Pons (tissue), 1 donor: ENCODE measurements at regions not wholly inside any gene's neighbourhood (a gene's known extent, or its start where the extent isn't known, plus 50 kb on each side); places are given as distances from the start of the nearest gene placed in this dataset.

Source experiments
- DNase-seq: peaks from one replicate; pipeline ENCODE4 v3.0.0-alpha.2; 2016; ENCODE audit warnings: low spot score

GRCh38 chr15:31510057-31510456 lies 183.4 kb downstream of the KLF13 start:
- DNase-seq: no peak

DNA sequence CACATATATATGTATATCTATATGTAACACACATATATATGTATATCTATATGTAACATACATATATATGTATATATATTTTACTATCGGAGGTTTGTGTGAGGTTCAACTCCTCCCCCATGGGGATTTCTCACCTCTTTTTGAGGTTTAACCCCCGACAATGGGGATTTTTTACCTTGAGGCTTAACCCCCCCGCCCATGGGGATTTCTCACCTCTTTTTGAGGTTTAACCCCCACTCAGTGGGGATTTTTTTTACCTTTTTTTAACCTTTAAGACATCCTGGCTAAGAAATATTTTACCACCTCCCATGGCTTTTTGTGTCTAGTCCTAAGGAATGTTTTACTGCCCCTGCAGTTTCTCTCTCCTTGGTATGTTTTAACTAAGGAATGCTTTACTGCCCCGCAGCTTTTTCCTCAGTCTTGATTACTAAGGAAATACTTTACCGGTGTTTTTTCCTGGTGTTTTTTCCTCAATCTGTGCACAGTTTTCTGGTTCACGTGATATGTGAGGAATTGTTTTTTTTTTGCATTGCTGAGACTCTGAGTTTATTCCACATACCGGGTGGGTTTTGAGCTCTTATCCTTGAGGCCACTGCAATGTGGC lies 185.2 kb downstream of the KLF13 start:
- no peak for DNase-seq

DNA sequence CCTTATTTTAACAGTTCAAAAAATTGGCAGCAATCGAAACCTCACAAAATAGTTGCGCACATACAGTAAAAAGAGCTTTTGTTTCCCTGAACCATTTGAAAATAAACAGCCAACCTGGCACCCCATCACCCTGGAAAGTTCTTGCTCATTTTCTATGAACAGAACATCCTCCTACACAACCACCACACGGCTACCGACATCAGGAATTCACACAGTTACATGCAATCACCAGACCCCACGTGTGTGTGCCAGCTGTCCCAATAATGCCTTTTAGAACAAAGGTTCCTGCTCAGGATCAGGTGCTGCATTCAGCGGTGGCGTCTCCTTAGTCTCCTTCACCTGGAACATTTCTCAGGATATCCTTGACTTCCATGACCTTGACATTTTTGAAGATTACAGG lies 186.5 kb downstream of the KLF13 start:
- DNase-seq: no peak

- no peak for DNase-seq
Observed at GRCh38 chr15:31516440-31516839, 189.8 kb downstream of the KLF13 start.

DNA sequence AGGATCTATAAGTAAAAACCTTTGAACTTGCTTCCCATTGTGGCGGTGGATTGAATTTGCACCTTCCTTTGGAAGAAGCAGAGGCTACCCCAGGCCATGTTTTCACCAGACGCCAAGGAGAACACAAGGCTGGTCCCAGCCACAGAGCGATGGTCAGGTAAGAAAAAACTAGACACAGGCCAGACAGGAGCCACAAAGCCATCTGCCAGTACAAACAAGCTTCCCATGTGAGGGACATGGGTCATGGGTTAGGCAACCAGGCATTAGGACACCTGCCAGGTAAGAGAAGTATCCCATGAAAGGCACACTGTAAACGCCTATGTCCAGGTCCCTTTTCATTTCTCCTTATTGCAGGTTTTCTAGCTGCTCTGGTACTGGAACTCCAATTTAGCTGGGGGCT lies 190.2 kb downstream of the KLF13 start:
- no peak for DNase-seq

DNA sequence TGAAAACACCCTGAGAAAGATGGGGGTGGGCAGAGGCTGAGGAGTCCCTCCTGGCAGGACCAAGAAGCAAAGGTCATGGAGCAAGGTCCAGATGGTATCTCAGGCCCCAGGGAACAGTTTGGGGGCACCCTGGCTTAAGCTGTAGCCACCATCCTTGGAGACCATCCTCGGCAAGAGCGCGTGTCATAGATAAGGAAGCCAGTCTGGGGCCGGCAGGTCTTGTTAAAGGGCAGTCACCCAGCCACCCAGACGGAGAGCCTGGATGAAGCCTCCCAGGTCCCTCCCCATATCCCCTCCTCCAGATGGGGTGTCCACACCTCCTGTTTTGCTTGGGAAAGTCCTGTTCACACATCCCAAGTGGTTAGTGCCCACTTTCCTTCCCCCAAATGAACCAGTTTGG lies 191.1 kb downstream of the KLF13 start:
- no peak for DNase-seq

GRCh38 chr15:31522028-31522427 lies 195.4 kb downstream of the KLF13 start:
- DNase-seq: no peak

GRCh38 chr15:31523027-31523654 lies 196.5 kb downstream of the KLF13 start:
- no peak for DNase-seq

GRCh38 chr15:31523655-31524049 lies 197.0 kb downstream of the KLF13 start:
- DNase-seq: no peak

- DNase-seq: no peak
Observed at GRCh38 chr15:31525185-31525695, 198.6 kb downstream of the KLF13 start.

DNA sequence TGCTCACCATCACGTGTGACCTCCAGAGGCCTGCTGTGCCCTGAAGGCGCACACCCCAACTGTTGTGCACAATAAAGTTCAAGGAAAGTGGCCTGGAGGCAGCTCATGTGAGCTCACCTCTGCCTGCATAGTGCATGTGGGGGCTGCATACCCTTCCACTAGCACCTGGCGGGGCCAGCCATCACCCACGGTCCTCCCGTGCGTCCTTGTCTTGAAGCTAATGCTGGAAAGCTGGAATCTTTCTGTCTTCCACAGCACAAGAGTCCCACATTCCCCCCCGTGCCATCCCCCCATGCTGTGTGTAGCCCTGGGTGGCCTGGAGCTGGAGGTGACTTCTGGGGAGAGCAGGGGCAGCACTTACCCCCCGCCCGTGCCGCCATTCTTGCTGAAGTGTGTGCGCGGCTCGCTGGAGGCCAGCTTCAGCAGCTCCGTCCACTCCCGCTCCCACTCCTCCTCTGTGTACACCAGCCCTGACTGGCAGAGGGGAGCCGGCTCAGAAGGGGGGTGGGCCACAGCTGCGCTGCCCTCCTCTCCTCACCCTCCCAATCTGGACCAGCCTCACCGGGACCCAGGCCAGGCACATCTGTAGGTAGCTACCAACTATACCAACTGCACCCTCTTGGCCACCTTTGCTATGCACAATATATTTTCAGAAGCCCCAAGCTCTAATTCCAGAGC lies 199.5 kb downstream of the KLF13 start:
- DNase-seq: no peak

DNA sequence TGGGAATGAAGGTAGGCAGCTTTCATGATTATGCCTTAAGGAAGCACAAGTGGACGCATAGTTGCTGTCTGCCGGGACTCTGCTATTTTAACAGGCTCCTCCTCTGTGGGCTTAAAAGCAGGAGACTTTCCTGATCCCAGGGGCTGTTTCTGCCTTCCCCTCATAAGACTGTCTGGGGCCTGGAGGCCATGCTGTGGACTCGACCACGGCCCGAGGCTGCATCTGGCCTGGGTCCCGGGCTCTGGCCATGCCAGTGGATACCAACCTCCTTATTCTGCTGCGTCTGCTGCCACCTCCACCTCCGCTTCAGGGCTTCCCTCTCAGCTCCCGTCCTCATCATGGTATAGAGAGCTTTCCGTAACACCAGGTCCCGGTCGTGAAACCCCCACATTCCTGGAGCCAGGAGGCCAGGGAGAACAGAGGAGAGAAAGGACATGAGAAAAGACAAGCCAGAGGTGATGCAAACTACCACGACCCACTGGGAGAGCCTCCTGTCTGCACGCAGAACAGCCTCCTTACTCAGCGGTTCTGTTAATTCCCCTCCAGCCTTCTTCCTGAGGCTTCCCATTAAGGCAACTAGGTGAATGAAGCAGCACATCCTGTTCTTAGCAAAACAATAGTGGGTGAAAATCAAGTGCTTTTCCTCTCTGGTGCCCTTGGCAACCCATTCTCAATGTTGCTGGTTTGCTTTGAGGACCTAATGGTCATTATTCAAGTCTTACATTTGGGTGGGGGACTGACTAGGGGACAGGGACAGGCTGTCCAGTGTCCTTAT lies 200.5 kb downstream of the KLF13 start:
- DNase-seq: no peak

DNA sequence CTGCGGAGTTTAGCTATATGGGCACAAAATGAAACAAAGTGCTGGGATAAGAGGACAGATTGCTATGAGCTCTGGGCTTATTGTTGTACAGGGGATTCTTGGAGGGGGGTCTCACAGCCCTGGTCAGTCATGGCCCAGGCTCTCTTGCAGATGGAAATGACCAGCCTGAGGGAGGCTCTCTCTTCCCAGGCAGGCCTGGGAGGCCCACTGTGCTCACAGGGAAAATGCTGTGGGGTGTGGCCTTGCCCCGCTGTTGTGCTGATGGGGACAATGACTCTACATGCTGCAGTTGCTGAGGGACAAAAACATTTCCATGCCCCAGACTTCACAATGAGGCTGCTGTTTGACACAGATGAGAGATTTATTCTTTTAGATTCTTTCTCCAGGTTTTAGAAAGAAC lies 202.2 kb downstream of the KLF13 start:
- DNase-seq: peak; percentile 85

DNA sequence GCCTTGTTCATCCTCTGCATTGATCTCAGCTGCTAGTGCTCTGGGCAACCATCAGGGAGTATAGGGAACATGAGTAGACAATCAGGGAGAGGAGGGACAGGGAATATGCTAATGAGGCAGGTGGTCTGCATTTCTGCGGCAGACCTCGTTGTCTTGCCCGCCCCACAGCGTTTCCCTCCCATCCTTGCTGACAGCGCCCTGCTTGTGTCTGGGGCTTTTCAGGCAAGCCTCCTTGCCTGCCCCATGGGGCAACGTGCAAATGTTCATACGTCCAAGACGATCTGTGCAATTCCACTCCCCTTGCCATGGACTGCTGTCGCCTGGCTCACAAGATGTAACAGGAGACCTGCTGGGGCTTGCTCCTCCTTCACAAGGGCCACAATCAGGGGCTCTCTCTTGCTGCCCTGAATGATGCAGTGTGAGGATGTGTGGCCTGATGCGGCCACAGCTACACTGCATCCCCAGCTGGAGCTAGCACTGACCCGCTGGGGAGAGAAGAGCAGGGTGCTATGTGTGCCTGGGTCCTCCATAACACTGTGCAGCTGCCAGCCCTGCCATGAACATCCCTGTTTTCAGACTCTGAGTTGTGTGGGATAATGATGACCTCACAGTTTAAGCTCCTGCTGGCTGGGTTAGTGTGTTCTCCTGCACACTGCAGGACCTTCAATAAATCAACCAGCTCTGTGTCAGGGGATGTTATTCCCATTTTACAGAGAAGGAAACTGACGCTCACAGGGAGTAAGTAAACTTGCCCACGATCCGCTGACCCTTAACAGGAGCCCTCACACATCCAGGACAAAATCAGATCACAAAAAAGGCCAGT lies 211.3 kb downstream of the KLF13 start:
- peak; percentile 26 for DNase-seq

GRCh38 chr15:31540633-31541032 lies 214.0 kb downstream of the KLF13 start:
- DNase-seq: peak; percentile 54

GRCh38 chr15:31544361-31544760 lies 217.7 kb downstream of the KLF13 start:
- DNase-seq: no peak

- no peak for DNase-seq
Observed at GRCh38 chr15:31545257-31545656, 218.6 kb downstream of the KLF13 start.

DNA sequence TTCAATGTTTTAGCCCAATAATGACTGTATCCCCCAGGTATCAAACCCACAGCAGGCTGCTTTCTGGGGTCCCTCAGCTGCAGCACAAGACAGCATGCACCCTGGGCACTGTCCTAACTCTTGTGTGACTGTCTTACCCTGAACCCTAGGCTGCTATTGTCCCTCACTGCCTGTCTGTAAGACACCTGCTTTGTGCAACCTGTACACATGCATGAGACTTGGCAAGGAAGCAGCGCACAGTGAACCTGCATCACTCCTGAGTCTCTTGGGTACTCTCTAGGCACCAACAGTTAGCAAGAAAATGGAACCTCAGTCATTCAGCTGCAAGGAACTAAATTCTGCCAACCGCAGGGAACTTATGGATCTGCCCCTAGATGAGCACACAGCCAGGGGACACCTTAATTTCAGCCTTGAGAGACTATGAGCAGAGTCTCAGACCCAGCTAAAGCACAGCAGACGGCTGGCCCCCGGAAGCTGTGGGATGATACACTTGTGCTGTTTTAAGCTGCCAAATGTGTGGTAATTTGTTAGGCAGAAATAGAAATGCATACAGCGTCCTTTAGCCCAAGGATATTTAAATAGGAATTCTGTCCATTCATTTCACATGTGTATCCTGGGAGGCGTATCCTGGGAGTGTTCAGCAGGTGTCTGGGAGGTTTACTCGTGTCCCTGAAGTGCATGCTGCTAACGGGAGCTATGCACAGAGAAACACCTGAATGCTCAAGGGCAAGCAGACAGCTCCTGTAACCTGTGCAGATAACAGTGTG lies 223.8 kb downstream of the KLF13 start:
- no peak for DNase-seq

- no peak for DNase-seq
Observed at GRCh38 chr15:31551323-31551722, 224.7 kb downstream of the KLF13 start.

DNA sequence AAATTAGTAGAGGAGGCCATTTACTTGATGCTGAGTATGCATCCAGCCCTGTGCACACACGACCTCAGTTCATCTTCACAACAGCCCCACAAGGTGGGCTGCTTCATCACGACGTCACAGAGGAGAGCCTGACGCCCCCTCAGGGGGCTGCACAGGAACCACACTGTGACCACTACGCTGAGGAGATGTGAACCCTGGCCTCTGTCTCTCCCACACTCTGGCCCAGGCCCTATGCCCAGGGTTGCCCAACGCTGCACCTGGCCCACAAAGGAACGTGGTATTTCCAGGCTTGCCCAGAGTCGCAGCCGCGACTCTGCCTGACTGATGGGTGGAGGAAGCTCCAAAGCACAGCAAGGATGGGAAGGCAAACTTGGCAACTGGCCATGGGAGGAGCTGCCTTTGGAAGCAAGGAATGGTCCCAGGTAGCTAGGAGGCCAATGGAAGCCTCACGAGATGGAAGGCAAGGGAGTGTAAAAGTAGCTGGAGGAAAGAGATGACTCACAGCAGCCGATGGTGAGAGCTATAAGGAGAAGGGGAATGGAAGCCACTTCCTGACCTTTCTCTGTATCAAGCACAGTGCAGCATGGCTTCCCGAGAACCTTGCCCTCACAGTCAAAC lies 226.0 kb downstream of the KLF13 start:
- no peak for DNase-seq

DNA sequence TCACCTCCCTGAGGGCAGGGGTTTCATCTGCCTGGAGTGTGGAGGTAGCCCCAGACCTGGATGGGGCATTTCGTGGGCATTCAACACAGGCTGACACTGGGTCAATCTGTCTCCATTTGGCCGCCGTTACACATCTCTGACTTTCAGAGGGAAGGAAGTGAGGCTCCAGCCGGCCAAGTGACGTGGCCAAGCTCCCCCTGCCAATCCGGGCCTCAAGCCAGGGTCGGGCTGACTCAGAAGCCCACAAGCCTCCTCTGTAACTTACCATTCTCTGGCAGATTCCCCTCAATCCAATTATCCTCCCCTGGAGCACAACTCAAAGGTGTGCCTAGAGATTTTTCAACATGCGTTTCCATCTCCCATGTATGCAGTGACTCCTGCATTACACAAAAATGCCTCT lies 227.6 kb downstream of the KLF13 start:
- DNase-seq: no peak
